HG03469 (cell line): ENCODE measurements at regions not wholly inside any gene's neighbourhood (a gene's known extent, or its start where the extent isn't known, plus 50 kb on each side); places are given as distances from the start of the nearest gene placed in this dataset.
"Not testable (repeated sequence)": the region's sequence is repeated elsewhere in the genome, so short reads cannot be mapped to it uniquely, and the experiment has no call there.

Experiments used
- ATAC-seq: cut with Tn5 transposase; IDR thresholded peaks from one replicate; pipeline ENCODE4 v1.9.1; 2021; ENCODE audit warnings: mild to moderate bottlenecking, moderate library complexity, moderate number of reproducible peaks; ENCODE audit not compliant: unreplicated experiment

- ATAC-seq = peak; percentile 90
Measured at GRCh38 chr21:10325546-10325945, 195.8 kb upstream of the TPTE start.

- ATAC-seq = not testable (repeated sequence)
Measured at GRCh38 chr21:10326146-10326545, 195.2 kb upstream of the TPTE start.

GRCh38 chr21:10328646-10329045 is 192.7 kb upstream of the TPTE start:
- ATAC-seq = not testable (repeated sequence)

GRCh38 chr21:10330641-10331119 is 190.7 kb upstream of the TPTE start:
- not testable (repeated sequence) for ATAC-seq

GRCh38 chr21:10331134-10331533 is 190.2 kb upstream of the TPTE start:
- ATAC-seq = not testable (repeated sequence)

- not testable (repeated sequence) for ATAC-seq
Measured at GRCh38 chr21:10332935-10333334, 188.4 kb upstream of the TPTE start.

- ATAC-seq = not testable (repeated sequence)
Measured at GRCh38 chr21:10334391-10334790, 187.0 kb upstream of the TPTE start.

- not testable (repeated sequence) for ATAC-seq
Measured at GRCh38 chr21:10342261-10342956, 179.0 kb upstream of the TPTE start.

- not testable (repeated sequence) for ATAC-seq
Measured at GRCh38 chr21:10343146-10343935, 178.0 kb upstream of the TPTE start.

- ATAC-seq = not testable (repeated sequence)
Measured at GRCh38 chr21:10344266-10344665, 177.1 kb upstream of the TPTE start.

GRCh38 chr21:10345178-10345612 is 176.2 kb upstream of the TPTE start:
- ATAC-seq = not testable (repeated sequence)

GRCh38 chr21:10346249-10346648 is 175.1 kb upstream of the TPTE start:
- not testable (repeated sequence) for ATAC-seq

- not testable (repeated sequence) for ATAC-seq
Measured at GRCh38 chr21:10346933-10347615, 174.3 kb upstream of the TPTE start.

GRCh38 chr21:10347675-10348074 is 173.7 kb upstream of the TPTE start:
- ATAC-seq = not testable (repeated sequence)

- not testable (repeated sequence) for ATAC-seq
Measured at GRCh38 chr21:10348150-10348549, 173.2 kb upstream of the TPTE start.

- ATAC-seq = not testable (repeated sequence)
Measured at GRCh38 chr21:10354851-10355578, 166.4 kb upstream of the TPTE start.

GRCh38 chr21:10359120-10359519 is 162.3 kb upstream of the TPTE start:
- not testable (repeated sequence) for ATAC-seq

GRCh38 chr21:10359911-10360310 is 161.5 kb upstream of the TPTE start:
- not testable (repeated sequence) for ATAC-seq

GRCh38 chr21:10361214-10361736 is 160.1 kb upstream of the TPTE start:
- ATAC-seq = not testable (repeated sequence)

GRCh38 chr21:10362816-10363215 is 158.6 kb upstream of the TPTE start:
- ATAC-seq = not testable (repeated sequence)
